ENCODE measurements at regions not wholly inside any gene's neighbourhood (a gene's known extent, or its start where the extent isn't known, plus 50 kb on each side); places are given as distances from the start of the nearest gene placed in this dataset.

DNA sequence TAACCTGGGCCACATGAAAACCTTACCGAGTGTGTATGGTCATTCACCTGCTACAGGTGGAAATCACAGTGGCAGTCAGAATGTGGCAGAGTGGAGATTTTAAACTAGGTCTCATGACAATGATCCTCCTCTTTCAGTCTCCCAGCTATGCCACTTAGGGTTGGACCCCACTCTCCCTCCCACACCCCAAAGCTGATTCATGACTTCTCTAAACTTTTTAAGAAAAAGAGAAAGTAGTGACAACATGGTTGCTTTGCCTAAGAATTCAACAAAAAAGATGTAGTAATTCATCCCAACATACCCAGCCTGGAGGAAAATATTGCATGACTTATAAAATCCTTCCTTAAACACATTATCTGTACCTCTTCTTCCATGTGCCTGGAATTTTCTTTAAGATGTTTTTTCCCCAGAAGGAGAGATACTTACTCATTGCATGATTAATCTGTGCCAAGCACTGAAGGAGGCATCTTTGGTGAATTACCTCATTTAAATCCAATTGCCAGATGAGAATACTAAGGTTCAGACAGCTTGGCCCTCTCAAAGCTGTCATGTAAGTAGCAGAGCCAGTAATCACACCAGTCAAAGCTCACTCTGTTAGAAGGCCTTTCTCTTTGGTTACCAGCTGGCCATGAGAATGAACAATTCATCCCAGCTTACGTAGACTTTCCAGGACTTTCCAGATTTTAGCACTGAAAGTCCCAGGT is 119.9 kb downstream of the COPRS start:
- Histone ChIP-seq H3K27ac (no peak overlapping the region), H3K27me3 (ENCODE audit: insufficient read depth in 3 of 3, low read length in 2 of 3) (peaks cover 0 to 5% (median 0%) of the 10 kb centered on the region in 3 donors), H3K36me3 (ENCODE audit: insufficient read depth in 1 of 2, low read depth in 1 of 2) (no peaks in the 10 kb centered on the region), H3K4me3 (no peak overlapping the region), H3K4me1 (no peaks in the 10 kb centered on the region), H3K9me3 (no peaks in the 10 kb centered on the region)
- TF ChIP-seq, protein P1, sequence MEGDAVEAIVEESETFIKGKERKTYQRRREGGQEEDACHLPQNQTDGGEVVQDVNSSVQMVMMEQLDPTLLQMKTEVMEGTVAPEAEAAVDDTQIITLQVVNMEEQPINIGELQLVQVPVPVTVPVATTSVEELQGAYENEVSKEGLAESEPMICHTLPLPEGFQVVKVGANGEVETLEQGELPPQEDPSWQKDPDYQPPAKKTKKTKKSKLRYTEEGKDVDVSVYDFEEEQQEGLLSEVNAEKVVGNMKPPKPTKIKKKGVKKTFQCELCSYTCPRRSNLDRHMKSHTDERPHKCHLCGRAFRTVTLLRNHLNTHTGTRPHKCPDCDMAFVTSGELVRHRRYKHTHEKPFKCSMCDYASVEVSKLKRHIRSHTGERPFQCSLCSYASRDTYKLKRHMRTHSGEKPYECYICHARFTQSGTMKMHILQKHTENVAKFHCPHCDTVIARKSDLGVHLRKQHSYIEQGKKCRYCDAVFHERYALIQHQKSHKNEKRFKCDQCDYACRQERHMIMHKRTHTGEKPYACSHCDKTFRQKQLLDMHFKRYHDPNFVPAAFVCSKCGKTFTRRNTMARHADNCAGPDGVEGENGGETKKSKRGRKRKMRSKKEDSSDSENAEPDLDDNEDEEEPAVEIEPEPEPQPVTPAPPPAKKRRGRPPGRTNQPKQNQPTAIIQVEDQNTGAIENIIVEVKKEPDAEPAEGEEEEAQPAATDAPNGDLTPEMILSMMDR (IDR thresholded peaks at IDR 0.05), result no peak
- WGBS, 3 donors, result 82 to 94% (median 82%) methylated on average over 2 of the region's 2 CpGs
- intact Hi-C loops (cut with DNase I), result no loop called here
- ATAC-seq (no peak), DNase-seq (no peak)

DNA sequence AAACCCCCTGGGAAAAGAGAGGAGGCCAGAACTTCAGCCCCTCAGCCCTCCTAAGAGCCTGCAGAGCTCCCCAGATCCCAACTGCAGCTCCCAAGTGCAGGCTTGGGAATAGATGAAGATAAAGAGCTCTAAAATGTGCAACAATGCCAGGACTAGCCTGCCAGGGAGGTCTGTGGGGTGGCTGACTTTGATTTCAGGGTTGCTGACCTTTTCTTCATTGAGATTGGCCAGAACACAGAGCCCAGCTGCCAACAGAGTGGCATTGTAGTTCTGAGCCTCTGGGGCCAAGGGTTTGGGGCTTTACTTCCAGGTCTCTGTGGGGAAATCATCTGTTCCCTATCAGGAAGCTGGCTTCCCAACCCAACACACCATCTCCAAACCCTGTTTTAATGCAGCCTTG is 120.6 kb downstream of the COPRS start:
- TF ChIP-seq, protein P1 (IDR thresholded peaks at IDR 0.05), result no peak
- H3K4me3 ChIP-seq, result no peak overlapping the region
- no peaks in the 10 kb centered on the region for H3K4me1 ChIP-seq
- ATAC-seq (no peak), DNase-seq (no peak)
- no peak overlapping the region for H3K27ac ChIP-seq
- peaks cover 0 to 5% (median 0%) of the 10 kb centered on the region in 3 donors for H3K27me3 ChIP-seq (ENCODE audit: insufficient read depth in 3 of 3, low read length in 2 of 3)
- intact Hi-C loops (cut with DNase I), result no loop called here
- no peaks in the 10 kb centered on the region for H3K9me3 ChIP-seq
- H3K36me3 ChIP-seq (ENCODE audit: insufficient read depth in 1 of 2, low read depth in 1 of 2), result no peaks in the 10 kb centered on the region

DNA sequence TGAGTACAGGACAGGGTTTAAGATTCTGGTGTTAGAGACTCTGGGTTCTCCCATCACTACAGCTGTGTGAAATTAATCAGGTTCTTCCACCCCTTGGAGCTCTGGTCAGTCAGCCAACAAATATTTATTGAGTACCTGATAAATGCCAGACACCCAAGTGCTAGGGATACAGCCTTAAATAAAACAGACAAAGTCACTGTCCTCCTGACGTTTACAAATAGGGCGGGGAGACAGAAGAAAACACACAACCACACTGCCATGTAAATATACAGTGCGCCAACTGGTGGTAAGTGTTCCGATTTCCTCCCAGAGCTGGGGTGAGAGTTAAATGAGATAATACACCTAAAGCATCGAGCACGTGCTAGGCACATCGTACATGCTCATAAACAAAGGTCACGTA is 121.0 kb downstream of the COPRS start:
- no peaks in the 10 kb centered on the region for H3K36me3 ChIP-seq (ENCODE audit: insufficient read depth in 1 of 2, low read depth in 1 of 2)
- H3K4me3 ChIP-seq, result no peak overlapping the region
- TF ChIP-seq, protein P1 (IDR thresholded peaks at IDR 0.05), result no peak
- H3K9me3 ChIP-seq, result no peaks in the 10 kb centered on the region
- WGBS, 3 donors, result 76 to 79% (median 76%) methylated on average over 8 of the region's 8 CpGs
- H3K27ac ChIP-seq, result no peak overlapping the region
- intact Hi-C loops (cut with DNase I), result no loop called here
- DNase-seq (no peak), ATAC-seq (no peak)
- H3K27me3 ChIP-seq (ENCODE audit: insufficient read depth in 3 of 3, low read length in 2 of 3), result peaks cover 0 to 2% (median 0%) of the 10 kb centered on the region in 3 donors
- H3K4me1 ChIP-seq, result no peaks in the 10 kb centered on the region

DNA sequence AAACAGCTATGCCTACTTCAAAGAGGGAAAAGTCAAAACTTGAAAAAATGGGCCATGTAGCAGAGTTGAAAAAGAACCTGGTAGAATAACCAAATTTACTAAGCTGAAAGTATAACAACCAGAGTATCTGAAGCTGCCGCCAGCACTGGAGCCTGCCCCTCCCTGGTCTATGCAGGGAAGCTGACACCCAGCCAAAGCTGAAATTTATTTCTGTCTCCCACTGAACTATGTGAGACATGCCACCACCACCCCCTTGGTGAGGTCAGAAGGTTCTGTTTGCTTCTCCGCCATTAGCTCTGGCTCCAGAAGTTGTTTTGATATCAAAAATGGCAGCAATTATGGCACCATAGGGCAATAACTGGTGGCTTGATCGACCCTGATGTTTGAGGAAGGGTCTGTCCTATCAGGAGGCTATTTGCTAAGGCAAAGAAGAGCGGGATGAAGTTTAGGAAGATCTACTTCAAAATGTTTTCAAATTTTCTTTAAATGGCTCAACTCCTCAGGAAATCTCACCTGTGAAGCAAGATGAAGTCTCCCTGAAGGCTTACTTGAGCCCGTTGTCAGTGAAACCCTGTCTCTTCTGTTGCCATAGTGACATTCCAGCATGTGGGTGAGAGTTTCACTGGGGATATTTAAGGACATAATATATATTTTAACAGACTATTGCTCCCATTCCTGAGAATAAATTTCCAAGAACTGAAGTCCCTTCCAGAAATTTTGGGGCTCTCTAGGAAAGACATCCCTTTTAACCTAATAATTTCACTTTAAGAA is 122.0 kb downstream of the COPRS start:
- DNase-seq (no peak), ATAC-seq (peak in 1 of 4 donors; percentile 47)
- intact Hi-C loops (cut with DNase I), result no loop called here
- Histone ChIP-seq H3K4me3 (no peak overlapping the region), H3K27ac (no peak overlapping the region), H3K9me3 (no peaks in the 10 kb centered on the region), H3K27me3 (ENCODE audit: insufficient read depth in 3 of 3, low read length in 2 of 3) (no peaks in the 10 kb centered on the region), H3K36me3 (ENCODE audit: insufficient read depth in 1 of 2, low read depth in 1 of 2) (no peaks in the 10 kb centered on the region), H3K4me1 (no peaks in the 10 kb centered on the region)
- 55 to 78% (median 71%) methylated on average over 5 of the region's 5 CpGs for WGBS, 3 donors
- TF ChIP-seq, protein P1 (IDR thresholded peaks at IDR 0.05), result no peak

Measured in psoas muscle (tissue), 7 donors.